Endothelial cell of umbilical vein (primary cell): ENCODE measurements at regions not wholly inside any gene's neighbourhood (a gene's known extent, or its start where the extent isn't known, plus 50 kb on each side); places are given as distances from the start of the nearest gene placed in this dataset.

Experiments
- BruUV-seq: library from RNA; stranded (reverse); fragments of 400-500 nt; replicated peaks from 2 replicates; lab custom pipeline; 2021; lab: Mats Ljungman, UMichigan
- CTCF ChIA-PET: fragments of 300-600, 350-600 bp; sonication (Branson Sonifier 250); formaldehyde crosslinking; loops from one replicate; lab custom pipeline; 2021; ENCODE audit warnings: antibody characterized with exemption, inconsistent platforms; lab: Charles Lee
- POLR2A ChIA-PET: fragments of 300-600, 350-600 bp; sonication (Branson Sonifier 250); formaldehyde crosslinking; loops from one replicate; lab custom pipeline; 2021; ENCODE audit warnings: antibody characterized with exemption, inconsistent platforms; lab: Charles Lee
- DNase-seq: peaks from one replicate; pipeline ENCODE4 v3.0.0-alpha.2; 2011; ENCODE audit warnings: low read depth, low spot score
- FAIRE-seq: peaks from 2 replicates; lab custom pipeline; 2011; peaks lifted over from hg19 to GRCh38; lab: Jason Lieb, UNC
- H2AFZ ChIP-seq: 2 replicates; pipeline ENCODE4 v1.6.0; 2012; ENCODE audit warnings: low read depth, low read length, control low read depth, inconsistent platforms
- H3K27ac ChIP-seq: 2 replicates; pipeline ENCODE4 v1.5.1; 2011; ENCODE audit warnings: low read depth, mild to moderate bottlenecking, control low read depth, low read length, moderate library complexity; ENCODE audit not compliant: insufficient read depth
- H3K27me3 ChIP-seq, 2 experiments: 2 replicates each; pipeline versions ENCODE4 v1.6.0 to v1.6.1; 2011; ENCODE audit warnings: low read length in 2 of 2, mixed read lengths in 1 of 2; ENCODE audit not compliant: control insufficient read depth in 2 of 2, insufficient read depth in 2 of 2
- H3K36me3 ChIP-seq, 2 experiments: 2 replicates in 1 of 2; 3 replicates in 1 of 2; pipeline ENCODE4 v1.5.1; 2011; ENCODE audit warnings: low read length in 2 of 2, mild to moderate bottlenecking in 1 of 2, moderate library complexity in 1 of 2; ENCODE audit not compliant: control insufficient read depth in 2 of 2, insufficient read depth in 2 of 2; ENCODE audit errors: extremely low read depth in 1 of 2
- H3K4me1 ChIP-seq: 3 replicates; pipeline ENCODE4 v1.5.1; 2011; ENCODE audit warnings: mild to moderate bottlenecking, low read length; ENCODE audit not compliant: control insufficient read depth, insufficient read depth; ENCODE audit errors: extremely low read depth
- H3K4me2 ChIP-seq: 2 replicates; pipeline ENCODE4 v1.6.1; 2011; ENCODE audit warnings: low read length, control low read depth, mixed read lengths; ENCODE audit not compliant: insufficient read depth
- H3K4me3 ChIP-seq, 3 experiments: fragments of 200-600 bp in 1 of 3; sonication (generic), shearing (Covaris generic) in 1 of 3; replicated peaks in 1 of 3; 2 replicates each; pipeline ENCODE4 v1.5.1; 2011 to 2016; ENCODE audit warnings: control low read depth in 3 of 3, low read length in 3 of 3, mild to moderate bottlenecking in 2 of 3, inconsistent platforms in 1 of 3, low read depth in 1 of 3, moderate library complexity in 1 of 3; ENCODE audit not compliant: insufficient read depth in 1 of 3
- H3K79me2 ChIP-seq: 2 replicates; pipeline ENCODE4 v1.6.0; 2012; ENCODE audit warnings: low read length, inconsistent platforms; ENCODE audit not compliant: control insufficient read depth, insufficient read depth
- H3K9ac ChIP-seq: replicated peaks from 2 replicates; pipeline ENCODE3; 2011; ENCODE audit warnings: low read length, control low read depth; ENCODE audit not compliant: insufficient read depth; ENCODE audit errors: extremely low read depth
- H3K9me1 ChIP-seq: replicated peaks from 3 replicates; pipeline ENCODE4 v1.6.0; 2011; ENCODE audit warnings: mild to moderate bottlenecking, low read length; ENCODE audit not compliant: control insufficient read depth, insufficient read depth; ENCODE audit errors: extremely low read depth
- H3K9me3 ChIP-seq: replicated peaks from 2 replicates; pipeline ENCODE4 v1.5.1; 2012; ENCODE audit warnings: low read length, inconsistent platforms; ENCODE audit not compliant: control insufficient read depth, insufficient read depth
- H4K20me1 ChIP-seq: replicated peaks from 2 replicates; pipeline ENCODE3; 2011; ENCODE audit warnings: mild to moderate bottlenecking, low read length; ENCODE audit not compliant: control insufficient read depth, insufficient read depth; ENCODE audit errors: extremely low read depth
- CTCF ChIP-seq, 2 donors: IDR thresholded peaks; 1 replicate in 1 of 2; 2 replicates in 1 of 2; pipeline ENCODE4 v1.5.1; 2011; ENCODE audit warnings: low read length in 2 of 2, mild to moderate bottlenecking in 2 of 2, moderate library complexity in 2 of 2, control low read depth in 1 of 2, inconsistent platforms in 1 of 2, low read depth in 1 of 2; ENCODE audit not compliant: insufficient read depth in 1 of 2; ENCODE audit errors: extremely low read depth in 1 of 2
- EZH2 ChIP-seq: IDR thresholded peaks from 2 replicates; pipeline ENCODE4 v1.6.1; 2012; ENCODE audit warnings: borderline replicate concordance, low read depth, mild to moderate bottlenecking, moderate library complexity, low read length, inconsistent platforms; ENCODE audit not compliant: severe bottlenecking
- FOS ChIP-seq: IDR thresholded peaks from 2 replicates; pipeline ENCODE4 v1.6.1; 2011; ENCODE audit warnings: mild to moderate bottlenecking, low read length, moderate library complexity, borderline replicate concordance; ENCODE audit not compliant: insufficient read depth
- GATA2 ChIP-seq: IDR thresholded peaks from 2 replicates; pipeline ENCODE4 v1.7.0; 2011; ENCODE audit warnings: low read depth, mild to moderate bottlenecking, moderate library complexity, mixed read lengths, low read length; ENCODE audit not compliant: insufficient read length, insufficient read depth
- POLR2A ChIP-seq: IDR thresholded peaks from 2 replicates; pipeline ENCODE4 v1.6.1; 2012; ENCODE audit warnings: low read depth, mild to moderate bottlenecking, control low read depth, low read length
- POLR2AphosphoS5 ChIP-seq: IDR thresholded peaks from 2 replicates; pipeline ENCODE4 v1.6.1; 2012; ENCODE audit warnings: low read depth, mild to moderate bottlenecking, control low read depth, low read length, moderate library complexity; ENCODE audit not compliant: insufficient read depth
- dilution Hi-C: fragments of 300-500 bp; cut with MboI; formaldehyde crosslinking; loops from one replicate; pipeline ENCODE4 v1.15.0; 2019; ENCODE audit warnings: low sequenced_read_pairs; ENCODE audit not compliant: extremely low pct_ligation_motif_present
- intact Hi-C: fragments of 100-400 bp; cut with micrococcal nuclease; formaldehyde crosslinking; loops from one replicate; pipeline ENCODE4 v1.10.0; 2022

- CTCF ChIA-PET = no interaction called here
- POLR2A ChIA-PET = no interaction called here
Measured at GRCh38 chr2:49577041-49577440, 422.7 kb upstream of the FSHR start.

More at GRCh38 chr2:49577041-49577440, 422.7 kb upstream of the FSHR start:
- Histone ChIP-seq H3K9me3 (peaks cover 2% of the 10 kb centered on the region), H3K4me3 (no peak overlapping the region), H4K20me1 (no peaks in the 10 kb centered on the region), H3K79me2 (no peaks in the 10 kb centered on the region), H3K4me2 (no peak overlapping the region), H3K9ac (no peak overlapping the region), H3K27ac (no peak overlapping the region), H3K4me1 (no peaks in the 10 kb centered on the region), H2AFZ (no peak overlapping the region), H3K36me3 (no peaks in the 10 kb centered on the region), H3K27me3 (no peaks in the 10 kb centered on the region), H3K9me1 (no peaks in the 10 kb centered on the region)
- no TSS peak for BruUV-seq
- dilution Hi-C loops = no loop called here
- intact Hi-C loops = no loop called here
- FAIRE-seq (no peak), DNase-seq (no peak)
- no peak for TF ChIP-seq GATA2
- TF ChIP-seq CTCF (IDR thresholded peaks at IDR 0.05; ENCODE audit: extremely low read depth in 1 of 2, insufficient read depth in 1 of 2, low read depth in 1 of 2, low read length in 2 of 2) = no peak
- TF ChIP-seq POLR2A = no peak
- no peak for TF ChIP-seq POLR2AphosphoS5
- TF ChIP-seq EZH2 = no peak
- TF ChIP-seq FOS = no peak
